H1 (cell line): ENCODE measurements at regions not wholly inside any gene's neighbourhood (a gene's known extent, or its start where the extent isn't known, plus 50 kb on each side); places are given as distances from the start of the nearest gene placed in this dataset.

Experiments used
- CTCF ChIA-PET: fragments of 300-600 bp; sonication (Branson Sonifier 250); formaldehyde crosslinking; loops from one replicate; lab custom pipeline; 2021; ENCODE audit not compliant: partially characterized antibody; lab: Charles Lee
- POLR2A ChIA-PET: fragments of 300-600 bp; sonication (Branson Sonifier 250); formaldehyde crosslinking; loops from one replicate; lab custom pipeline; 2021; ENCODE audit warnings: inconsistent platforms; ENCODE audit not compliant: partially characterized antibody; lab: Charles Lee
- DNase-seq, 2 experiments: peaks; one replicate each; pipeline versions ENCODE4 v3.0.0 to v3.0.0-alpha.2; 2010 to 2022; ENCODE audit warnings: low spot score in 2 of 2, low read depth in 1 of 2, mixed read lengths in 1 of 2
- FAIRE-seq: peaks from 2 replicates; lab custom pipeline; 2011; peaks lifted over from hg19 to GRCh38; lab: Jason Lieb, UNC
- H2AFZ ChIP-seq: 2 replicates; pipeline ENCODE4 v1.8.1; 2012; ENCODE audit warnings: low read length, inconsistent platforms
- H2AK5ac ChIP-seq: 2 replicates; pipeline ENCODE4 v1.6.1; 2013; ENCODE audit warnings: low read depth, low read length
- H2BK120ac ChIP-seq: replicated peaks from 2 replicates; pipeline ENCODE3; 2013; ENCODE audit warnings: low read depth, low read length, inconsistent platforms
- H2BK12ac ChIP-seq: 2 replicates; pipeline ENCODE4 v1.6.1; 2013; ENCODE audit warnings: low read depth, low read length
- H2BK15ac ChIP-seq: 2 replicates; pipeline ENCODE4 v1.6.1; 2013; ENCODE audit warnings: low read length
- H2BK20ac ChIP-seq: 2 replicates; pipeline ENCODE4 v1.6.1; 2013; ENCODE audit warnings: low read length
- H2BK5ac ChIP-seq: 2 replicates; pipeline ENCODE4 v1.6.1; 2013; ENCODE audit warnings: low read depth, low read length
- H3K14ac ChIP-seq: 2 replicates; pipeline ENCODE4 v1.6.1; 2013; ENCODE audit warnings: inconsistent platforms; ENCODE audit not compliant: insufficient read length
- H3K18ac ChIP-seq: 2 replicates; pipeline ENCODE4 v1.6.1; 2013; ENCODE audit warnings: low read length; ENCODE audit errors: extremely low read depth
- H3K23ac ChIP-seq: 2 replicates; pipeline ENCODE4 v1.6.1; 2013; ENCODE audit warnings: inconsistent platforms; ENCODE audit not compliant: insufficient read length
- H3K23me2 ChIP-seq: 2 replicates; pipeline ENCODE4 v1.6.1; 2013; ENCODE audit warnings: low read depth, low read length
- H3K27ac ChIP-seq: 2 replicates; pipeline ENCODE4 v1.6.1; 2011; ENCODE audit warnings: low read depth, low read length, inconsistent platforms
- H3K27me3 ChIP-seq, 4 experiments: replicated peaks in 1 of 4; 1 replicate in 1 of 4; 2 replicates in 3 of 4; pipeline versions ENCODE4 v1.6.1 to v1.8.1; 2011 to 2013; ENCODE audit warnings: low read length in 3 of 4, mild to moderate bottlenecking in 3 of 4, inconsistent platforms in 2 of 4, mixed read lengths in 2 of 4, moderate library complexity in 1 of 4; ENCODE audit not compliant: control insufficient read depth in 3 of 4, insufficient read depth in 3 of 4; ENCODE audit errors: extremely low read depth in 1 of 4
- H3K36me3 ChIP-seq, 4 experiments: 2 replicates each; pipeline versions ENCODE4 v1.6.1 to v1.8.1; 2011 to 2013; ENCODE audit warnings: mild to moderate bottlenecking in 4 of 4, low read length in 3 of 4, moderate library complexity in 2 of 4, control low read depth in 1 of 4, inconsistent platforms in 1 of 4; ENCODE audit not compliant: insufficient read depth in 4 of 4, control insufficient read depth in 2 of 4
- H3K4ac ChIP-seq: replicated peaks from 2 replicates; pipeline ENCODE3; 2013; ENCODE audit warnings: low read length, low read depth, mixed read lengths, inconsistent platforms; ENCODE audit not compliant: insufficient read length
- H3K4me1 ChIP-seq, 4 experiments: replicated peaks in 1 of 4; 1 replicate in 1 of 4; 2 replicates in 3 of 4; pipeline versions ENCODE4 v1.6.1 to v1.8.1; 2011 to 2013; ENCODE audit warnings: low read length in 3 of 4, inconsistent platforms in 2 of 4, mixed read lengths in 1 of 4; ENCODE audit not compliant: insufficient read depth in 4 of 4, control insufficient read depth in 3 of 4
- H3K4me2 ChIP-seq, 2 experiments: 2 replicates each; pipeline versions ENCODE4 v1.6.1 to v1.8.1; 2011 to 2013; ENCODE audit warnings: low read depth in 2 of 2, low read length in 2 of 2, control low read depth in 1 of 2, inconsistent platforms in 1 of 2, mild to moderate bottlenecking in 1 of 2; ENCODE audit not compliant: insufficient read depth in 1 of 2
- H3K4me3 ChIP-seq, 4 experiments: fragments of 200-600, 300-600 bp in 1 of 4; sonication (generic), shearing (Covaris generic), sonication (Bioruptor Twin) in 1 of 4; 2 replicates each; pipeline versions ENCODE4 v1.5.1 to v1.8.1; 2011 to 2016; ENCODE audit warnings: low read length in 4 of 4, low read depth in 3 of 4, control low read depth in 2 of 4, inconsistent platforms in 2 of 4, mild to moderate bottlenecking in 2 of 4, mixed read lengths in 1 of 4, moderate library complexity in 1 of 4; ENCODE audit not compliant: insufficient read depth in 2 of 4; ENCODE audit errors: extremely low read depth in 1 of 4
- H3K56ac ChIP-seq: replicated peaks from 2 replicates; pipeline ENCODE3; 2013; ENCODE audit warnings: low read depth, mild to moderate bottlenecking, mixed read lengths, low read length, inconsistent platforms; ENCODE audit not compliant: insufficient read length
- H3K79me1 ChIP-seq: 2 replicates; pipeline ENCODE4 v1.6.1; 2013; ENCODE audit warnings: low read depth, low read length, control low read depth
- H3K79me2 ChIP-seq, 2 experiments: 2 replicates each; pipeline versions ENCODE4 v1.6.1 to v1.8.1; 2012 to 2013; ENCODE audit warnings: low read length in 2 of 2, mild to moderate bottlenecking in 2 of 2, inconsistent platforms in 1 of 2; ENCODE audit not compliant: insufficient read depth in 2 of 2, control insufficient read depth in 1 of 2
- H3K9ac ChIP-seq, 4 experiments: replicated peaks in 1 of 4; 1 replicate in 1 of 4; 2 replicates in 3 of 4; pipeline versions ENCODE4 v1.6.1 to v1.8.1; 2011 to 2013; ENCODE audit warnings: low read depth in 3 of 4, low read length in 3 of 4, control low read depth in 2 of 4, mild to moderate bottlenecking in 2 of 4, moderate library complexity in 2 of 4, inconsistent platforms in 1 of 4; ENCODE audit errors: extremely low read depth in 1 of 4
- H3K9me3 ChIP-seq, 2 experiments: 2 replicates each; pipeline versions ENCODE4 v1.6.1 to v1.8.1; 2012 to 2013; ENCODE audit warnings: mild to moderate bottlenecking in 2 of 2, moderate library complexity in 2 of 2, control low read depth in 1 of 2, inconsistent platforms in 1 of 2, low read depth in 1 of 2, low read length in 1 of 2, mixed read lengths in 1 of 2; ENCODE audit not compliant: insufficient read depth in 2 of 2
- H4K20me1 ChIP-seq, 2 experiments: replicated peaks in 1 of 2; 2 replicates each; pipeline versions ENCODE3 to v1.8.1; 2011 to 2013; ENCODE audit warnings: inconsistent platforms in 2 of 2, low read length in 2 of 2, mild to moderate bottlenecking in 1 of 2; ENCODE audit not compliant: insufficient read depth in 2 of 2, control insufficient read depth in 1 of 2
- H4K5ac ChIP-seq: 2 replicates; pipeline ENCODE4 v1.6.1; 2013; ENCODE audit warnings: low read length, low read depth, mixed read lengths, inconsistent platforms; ENCODE audit not compliant: insufficient read length
- H4K8ac ChIP-seq: 2 replicates; pipeline ENCODE4 v1.8.0; 2013; ENCODE audit warnings: mild to moderate bottlenecking, moderate library complexity, low read length, inconsistent platforms; ENCODE audit not compliant: insufficient read depth; ENCODE audit errors: extremely low read depth
- H4K91ac ChIP-seq: replicated peaks from 2 replicates; pipeline ENCODE3; 2013; ENCODE audit warnings: low read length, mixed read lengths, inconsistent platforms; ENCODE audit not compliant: insufficient read length
- CBX5 ChIP-seq: fragments of 300-800, 300-1000 bp; sonication (generic); IDR thresholded peaks from 2 replicates; pipeline ENCODE4 v1.7.1; 2016; ENCODE audit warnings: antibody characterized with exemption, low read length, low read depth
- KDM1A ChIP-seq: fragments of 200-600, 300-600 bp; sonication (generic); IDR thresholded peaks from 2 replicates; pipeline ENCODE4 v1.7.1; 2016; ENCODE audit warnings: mild to moderate bottlenecking, low read length, borderline replicate concordance
- SRF ChIP-seq: IDR thresholded peaks from 2 replicates; pipeline ENCODE4 v1.6.1; 2011; ENCODE audit warnings: mild to moderate bottlenecking, low read depth, low read length, moderate library complexity
- WGBS, 2 experiments: shearing (Covaris generic) in 1 of 2; methylation state at CpG; one replicate each; pipeline versions ENCODE4 v1.1.6 to v1.1.7; 2013 to 2015; ENCODE audit warnings: low lambda C conversion rate in 2 of 2, mixed read lengths in 2 of 2, inconsistent platforms in 1 of 2, low coverage in 1 of 2, missing lambda C conversion rate in 1 of 2; ENCODE audit not compliant: insufficient replicate concordance in 2 of 2, insufficient coverage in 1 of 2, insufficient read length in 1 of 2; ENCODE audit errors: extremely low coverage in 1 of 2, missing lambda C conversion rate in 1 of 2; 5-methylcytosine and 5-hydroxymethylcytosine counted together

DNA sequence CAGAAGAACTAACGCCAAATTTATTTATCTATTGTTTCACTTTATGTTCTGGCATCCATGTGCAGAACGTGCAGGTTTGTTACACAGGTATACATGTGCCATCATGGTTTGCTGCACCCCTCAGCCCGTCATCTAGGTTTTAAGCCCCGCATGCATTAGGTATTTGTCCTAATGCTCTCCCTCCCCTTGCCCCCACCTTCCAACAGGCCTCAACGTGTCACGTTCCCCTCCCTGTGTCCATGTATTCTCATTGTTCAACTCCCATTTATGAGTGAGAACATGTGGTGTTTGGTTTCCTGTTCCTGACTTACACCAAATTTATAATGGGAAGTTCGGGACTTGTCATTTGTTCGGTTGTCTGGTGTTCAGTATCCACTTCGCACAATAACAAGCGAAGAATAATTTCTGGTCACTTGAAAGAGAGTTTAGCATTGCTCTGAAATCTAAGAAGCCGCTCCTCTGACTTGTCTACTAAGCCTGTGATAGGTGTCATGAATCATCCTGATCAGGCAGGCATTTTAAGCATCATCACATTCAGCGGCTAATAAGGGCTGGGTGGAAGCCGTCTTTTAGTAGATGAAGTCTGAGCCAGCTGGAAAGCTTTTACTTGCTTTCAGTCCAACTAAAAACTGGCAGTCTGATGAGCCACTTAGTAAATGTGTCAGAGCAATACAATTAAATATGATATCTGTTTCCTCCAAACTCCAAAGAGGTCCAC lies 1065.7 kb upstream of the PABPC4L start:
- CTCF ChIA-PET = no interaction called here
- H3K14ac ChIP-seq = no peak overlapping the region
- no peak overlapping the region for H4K5ac ChIP-seq
- H2BK12ac ChIP-seq = no peak overlapping the region
- H4K20me1 ChIP-seq = no peaks in the 10 kb centered on the region
- H3K36me3 ChIP-seq = no peaks in the 10 kb centered on the region
- H2BK20ac ChIP-seq = no peak overlapping the region
- no peak overlapping the region for H3K9ac ChIP-seq
- no peak overlapping the region for H2BK120ac ChIP-seq
- no peaks in the 10 kb centered on the region for H3K79me1 ChIP-seq
- no peak overlapping the region for H2BK15ac ChIP-seq
- no peaks in the 10 kb centered on the region for H3K9me3 ChIP-seq
- H3K23me2 ChIP-seq = no peaks in the 10 kb centered on the region
- no peak overlapping the region for H2AFZ ChIP-seq
- no peaks in the 10 kb centered on the region for H3K4me1 ChIP-seq
- H3K4me2 ChIP-seq = no peak overlapping the region
- H4K8ac ChIP-seq = no peak overlapping the region
- H3K79me2 ChIP-seq = no peaks in the 10 kb centered on the region
- no peaks in the 10 kb centered on the region for H3K27me3 ChIP-seq
- WGBS, 2 experiments = 93% methylated on average over 13 of the region's 13 CpGs; no CpG with 5 or more reads in 1 of the 2 experiments
- no peak for FAIRE-seq
- H2AK5ac ChIP-seq = no peak overlapping the region
- H4K91ac ChIP-seq = no peak overlapping the region
- no peak overlapping the region for H3K18ac ChIP-seq
- no peak overlapping the region for H2BK5ac ChIP-seq
- H3K23ac ChIP-seq = no peak overlapping the region
- H3K4me3 ChIP-seq = no peak overlapping the region
- POLR2A ChIA-PET = no interaction called here
- no peak overlapping the region for H3K27ac ChIP-seq
- H3K56ac ChIP-seq = no peak overlapping the region
- no peak for TF ChIP-seq CBX5
- TF ChIP-seq KDM1A = no peak
- no peak for TF ChIP-seq SRF
- TF ChIP-seq, all 59 proteins: peak for 0
- no peak overlapping the region for H3K4ac ChIP-seq
- DNase-seq = no peak
